B cell (primary cell): ENCODE measurements at regions not wholly inside any gene's neighbourhood (a gene's known extent, or its start where the extent isn't known, plus 50 kb on each side); places are given as distances from the start of the nearest gene placed in this dataset.

Experiments
- ATAC-seq: fragments of 200-7000 bp; cut with Tn5 transposase; one replicate; pipeline ENCODE4 v1.10.0; 2021; ENCODE audit warnings: low read depth, mild to moderate bottlenecking, moderate number of reproducible peaks, moderate library complexity
- CTCF ChIA-PET: fragments of 350-600 bp; sonication (Branson Sonifier 250); formaldehyde crosslinking; loops from one replicate; lab custom pipeline; 2021; ENCODE audit warnings: antibody characterized with exemption, inconsistent platforms; lab: Charles Lee
- POLR2A ChIA-PET: fragments of 350-600 bp; sonication (Branson Sonifier 250); formaldehyde crosslinking; loops from one replicate; lab custom pipeline; 2021; ENCODE audit warnings: antibody characterized with exemption; lab: Charles Lee
- DNase-seq: peaks from one replicate; pipeline ENCODE4 v3.0.0; 2013
- H2AFZ ChIP-seq: 2 replicates; pipeline ENCODE4 v1.6.1; 2012; ENCODE audit warnings: mild to moderate bottlenecking, low read depth, low read length; ENCODE audit not compliant: insufficient read depth, poor library complexity, severe bottlenecking
- H3K27ac ChIP-seq, 2 donors: 1 replicate in 1 of 2; 2 replicates in 1 of 2; pipeline ENCODE4 v1.5.1; 2012 to 2013; ENCODE audit warnings: low read length in 2 of 2, mild to moderate bottlenecking in 2 of 2, moderate library complexity in 1 of 2
- H3K27me3 ChIP-seq, 4 experiments: fragments of 200-600 bp in 1 of 4; sonication (generic) in 1 of 4; replicated peaks in 1 of 4; 1 replicate in 2 of 4; 2 replicates in 2 of 4; pipeline versions ENCODE4 v1.6.1 to v1.7.0; 2013 to 2016; ENCODE audit warnings: low read length in 3 of 4, mild to moderate bottlenecking in 2 of 4, mixed read lengths in 1 of 4, moderate library complexity in 1 of 4; ENCODE audit not compliant: insufficient read depth in 4 of 4, control insufficient read depth in 3 of 4; ENCODE audit errors: control extremely low read depth in 1 of 4
- H3K36me3 ChIP-seq, 2 experiments: replicated peaks in 1 of 2; 1 replicate in 1 of 2; 2 replicates in 1 of 2; pipeline versions ENCODE4 v1.6.1 to v1.7.1; 2013; ENCODE audit warnings: low read length in 1 of 2; ENCODE audit not compliant: insufficient read depth in 2 of 2, control insufficient read depth in 1 of 2; ENCODE audit errors: control extremely low read depth in 1 of 2, extremely low read depth in 1 of 2
- H3K4me1 ChIP-seq, 2 donors: fragments of 200-600 bp in 1 of 2; sonication (generic) in 1 of 2; 1 replicate in 1 of 2; 2 replicates in 1 of 2; pipeline versions ENCODE4 v1.5.1 to v1.6.1; 2013 to 2017; ENCODE audit warnings: low read length in 2 of 2; ENCODE audit not compliant: control insufficient read depth in 2 of 2, insufficient read depth in 2 of 2
- H3K4me2 ChIP-seq: replicated peaks from 2 replicates; pipeline ENCODE3; 2012; ENCODE audit warnings: mild to moderate bottlenecking, low read depth, low read length; ENCODE audit not compliant: poor library complexity, severe bottlenecking
- H3K4me3 ChIP-seq, 5 experiments: fragments of 200-600 bp in 1 of 5; sonication (generic) in 1 of 5; 1 replicate in 3 of 5; 2 replicates in 2 of 5; pipeline versions ENCODE4 v1.5.1 to v1.7.0; 2011 to 2016; ENCODE audit warnings: low read length in 4 of 5, mild to moderate bottlenecking in 4 of 5, low read depth in 2 of 5, control low read depth in 1 of 5, moderate library complexity in 1 of 5; ENCODE audit not compliant: insufficient read depth in 1 of 5; ENCODE audit errors: control extremely low read depth in 1 of 5, extremely low read depth in 1 of 5
- H3K79me2 ChIP-seq: fragments of 200-600 bp; sonication (generic); one replicate; pipeline ENCODE4 v1.6.0; 2016; ENCODE audit warnings: low read length; ENCODE audit not compliant: control insufficient read depth, insufficient read depth
- H3K9ac ChIP-seq: fragments of 200-600 bp; sonication (generic); 2 replicates; pipeline ENCODE4 v1.6.1; 2017; ENCODE audit warnings: mild to moderate bottlenecking, low read length, moderate library complexity
- H3K9me3 ChIP-seq, 3 donors: one replicate each; pipeline versions ENCODE4 v1.6.1 to v1.7.1; 2013; ENCODE audit warnings: low read length in 2 of 3; ENCODE audit not compliant: control insufficient read depth in 2 of 3, insufficient read depth in 1 of 3; ENCODE audit errors: control extremely low read depth in 1 of 3
- H4K20me1 ChIP-seq: 2 replicates; pipeline ENCODE4 v1.6.0; 2012; ENCODE audit warnings: mild to moderate bottlenecking, low read length; ENCODE audit not compliant: insufficient read depth, control insufficient read depth, poor library complexity, severe bottlenecking
- H3K27ac Mint-ChIP-seq: one replicate; pipeline ENCODE4 v1.8.0; 2021; ENCODE audit warnings: mixed read lengths
- H3K27me3 Mint-ChIP-seq: one replicate; pipeline ENCODE4 v1.8.0; 2021; ENCODE audit warnings: mixed read lengths
- H3K4me1 Mint-ChIP-seq: one replicate; pipeline ENCODE4 v1.8.0; 2021; ENCODE audit warnings: mixed read lengths
- H3K4me3 Mint-ChIP-seq: one replicate; pipeline ENCODE4 v1.8.0; 2021; ENCODE audit warnings: mixed read lengths
- H3K9me3 Mint-ChIP-seq: one replicate; pipeline ENCODE4 v1.8.0; 2022; ENCODE audit warnings: mixed read lengths; ENCODE audit not compliant: insufficient read depth
- CTCF ChIP-seq: fragments of 200-600 bp; IDR thresholded peaks from one replicate; pipeline ENCODE4 v1.8.0; 2022; ENCODE audit warnings: antibody characterized with exemption, mild to moderate bottlenecking
- EZH2 ChIP-seq: IDR thresholded peaks from 2 replicates; pipeline ENCODE4 v1.6.1; 2012; ENCODE audit warnings: borderline replicate concordance, low read depth, mild to moderate bottlenecking, moderate library complexity, low read length; ENCODE audit not compliant: insufficient read depth, poor library complexity, severe bottlenecking
- WGBS: methylation state at CpG from one replicate; pipeline ENCODE4 v1.1.5; 2013; ENCODE audit warnings: missing lambda C conversion rate; ENCODE audit not compliant: insufficient coverage; 5-methylcytosine and 5-hydroxymethylcytosine counted together
- intact Hi-C: fragments of 100-400 bp; cut with micrococcal nuclease; formaldehyde crosslinking; loops from one replicate; pipeline ENCODE4 v1.10.0; 2022

- H3K27ac ChIP-seq = no peak overlapping the region
- H2AFZ ChIP-seq = no peak overlapping the region
- DNase-seq (no peak), ATAC-seq (no peak)
- no peaks in the 10 kb centered on the region for H3K27me3 ChIP-seq
- WGBS = no CpG with 5 or more reads among the region's 3 CpGs
- no peaks in the 10 kb centered on the region for H3K4me1 ChIP-seq
- no peak for TF ChIP-seq EZH2
- TF ChIP-seq CTCF = no peak
- POLR2A ChIA-PET = no interaction called here
- no peaks in the 10 kb centered on the region for H3K9me3 ChIP-seq
- CTCF ChIA-PET = interaction anchor here (9.9 kb wide), 1 partner anchor 564 kb away, joined by 164 read pairs; no protein-coding TSS in a partner anchor
- Mint-ChIP-seq H3K4me3 (no peak overlapping the region), H3K27ac (no peak overlapping the region), H3K4me1 (peaks cover 12% of the 10 kb centered on the region), H3K9me3 (no peaks in the 10 kb centered on the region), H3K27me3 (no peaks in the 10 kb centered on the region)
- H3K9ac ChIP-seq = no peak overlapping the region
- intact Hi-C loops = no loop called here
- no peaks in the 10 kb centered on the region for H3K36me3 ChIP-seq
- no peaks in the 10 kb centered on the region for H3K79me2 ChIP-seq
- H4K20me1 ChIP-seq = no peaks in the 10 kb centered on the region
- H3K4me2 ChIP-seq = no peak overlapping the region
- no peak overlapping the region for H3K4me3 ChIP-seq
Observed at GRCh38 chr12:90106568-90106967, 397.9 kb upstream of the ATP2B1 start.

- Histone ChIP-seq H4K20me1 (no peaks in the 10 kb centered on the region), H3K4me2 (peak overlapping the region; percentile 56), H3K27me3 (no peaks in the 10 kb centered on the region), H2AFZ (no peak overlapping the region), H3K4me3 (peak overlapping the region in 1 of 5 experiments; percentile 46), H3K9me3 (no peaks in the 10 kb centered on the region), H3K27ac (no peak overlapping the region), H3K36me3 (no peaks in the 10 kb centered on the region), H3K79me2 (no peaks in the 10 kb centered on the region), H3K9ac (peak overlapping the region; percentile 44), H3K4me1 (peaks cover 4 to 5% of the 10 kb centered on the region in 2 donors)
- H3K27me3 Mint-ChIP-seq = no peaks in the 10 kb centered on the region
- peak overlapping the region; percentile 77 for H3K4me3 Mint-ChIP-seq
- ChIA-PET POLR2A (interaction anchor here (0.6 kb wide), 1 partner anchor 395 kb away, joined by 3 read pairs; no protein-coding TSS in a partner anchor), CTCF (interaction anchor here (0.6 to 9.9 kb wide), 25 partner anchors 8 to 632 kb away, joined by 3 to 164 read pairs (median 3); partner anchors contain the start of gene ATP2B1)
- H3K9me3 Mint-ChIP-seq = no peaks in the 10 kb centered on the region
- TF ChIP-seq CTCF = peak; percentile 75
- TF ChIP-seq EZH2 = no peak
- intact Hi-C loops = loop anchor here (1.0 to 5.0 kb wide), 3 partner anchors 149 to 560 kb away; partner anchors contain the start of gene ATP2B1
- H3K27ac Mint-ChIP-seq = no peak overlapping the region
- DNase-seq = peak; percentile 66
- H3K4me1 Mint-ChIP-seq = peaks cover 29% of the 10 kb centered on the region
- ATAC-seq = peak; percentile 70
- 93% methylated on average over 2 of the region's 3 CpGs for WGBS
Observed at GRCh38 chr12:90102957-90103652, 394.5 kb upstream of the ATP2B1 start.
